ENCODE measurements at regions not wholly inside any gene's neighbourhood (a gene's known extent, or its start where the extent isn't known, plus 50 kb on each side); places are given as distances from the start of the nearest gene placed in this dataset.

- H3K27me3 Mint-ChIP-seq: no peaks in the 10 kb centered on the region
- intact Hi-C loops (cut with DNase I, micrococcal nuclease): loop anchor here in 1 of 2 experiments (10.0 kb wide), 1 partner anchor 565 kb away; no protein-coding TSS in a partner anchor
- DNase-seq: no peak
- H3K27ac Mint-ChIP-seq: no peak overlapping the region
- ChIA-PET CTCF (interaction anchor here (1.4 kb wide), 1 partner anchor 776 kb away, joined by 4 read pairs; no protein-coding TSS in a partner anchor), POLR2A (no interaction called here)
- H3K9me3 ChIP-seq (ENCODE audit: control insufficient read depth in 1 of 2, insufficient read depth in 1 of 2, low read length in 2 of 2): no peaks in the 10 kb centered on the region
- H3K27ac ChIP-seq (ENCODE audit: low read depth in 1 of 2, low read length in 2 of 2): no peak overlapping the region
- H3K4me3 ChIP-seq (ENCODE audit: low read length): no peak overlapping the region
- no peak overlapping the region for H3K4me3 Mint-ChIP-seq
- H3K4me1 Mint-ChIP-seq (ENCODE audit: low read depth): peaks cover 60% of the 10 kb centered on the region
- TF ChIP-seq CTCF (IDR thresholded peaks at IDR 0.05): no peak
- H3K4me1 ChIP-seq (ENCODE audit: insufficient read depth, low read length): peaks cover 36% of the 10 kb centered on the region
- ATAC-seq (ENCODE audit: poor library complexity): no peak
- no peaks in the 10 kb centered on the region for H3K9me3 Mint-ChIP-seq
- no peaks in the 10 kb centered on the region for H3K36me3 Mint-ChIP-seq (ENCODE audit: low read depth)
- H3K36me3 ChIP-seq (ENCODE audit: insufficient read depth, low read length): no peaks in the 10 kb centered on the region
- no peaks in the 10 kb centered on the region for H3K27me3 ChIP-seq (ENCODE audit: control insufficient read depth in 1 of 2, insufficient read depth in 2 of 2, low read length in 2 of 2)
Measured at GRCh38 chr7:142439739-142440138, 181.9 kb upstream of the PRSS58 start.

DNA sequence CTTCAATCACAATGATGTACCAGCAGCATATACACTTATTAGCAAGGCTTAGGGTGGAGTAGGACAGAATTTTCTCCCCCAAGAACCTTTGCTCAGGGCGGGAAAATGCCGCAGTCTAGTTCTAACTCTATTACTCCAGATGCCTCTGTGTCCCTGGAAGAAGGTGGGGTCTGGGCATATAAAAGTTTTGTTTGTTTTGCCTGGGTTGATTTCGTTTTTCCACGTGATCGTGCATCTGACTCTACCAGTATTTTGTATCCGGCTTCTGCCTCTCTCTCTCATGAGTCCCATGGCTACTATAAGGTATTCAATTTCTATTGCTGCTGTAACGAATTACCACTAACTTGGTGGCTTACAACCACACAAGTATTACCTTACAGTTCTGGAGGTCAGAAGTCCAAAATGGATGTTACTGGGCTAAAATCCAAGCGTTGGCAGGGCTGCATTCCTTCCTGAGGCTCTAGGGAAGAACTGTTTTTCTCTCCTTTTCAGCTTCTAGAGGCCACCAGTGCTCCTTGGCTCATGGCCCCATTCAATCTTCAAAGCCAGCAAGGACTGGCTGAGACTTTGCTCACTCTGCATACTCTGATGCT is 181.2 kb upstream of the PRSS58 start:
- no peak for DNase-seq
- Mint-ChIP-seq H3K27me3 (no peaks in the 10 kb centered on the region), H3K4me3 (no peak overlapping the region), H3K36me3 (ENCODE audit: low read depth) (no peaks in the 10 kb centered on the region), H3K27ac (no peak overlapping the region), H3K9me3 (no peaks in the 10 kb centered on the region), H3K4me1 (ENCODE audit: low read depth) (peaks cover 67% of the 10 kb centered on the region)
- Histone ChIP-seq H3K27me3 (ENCODE audit: control insufficient read depth in 1 of 2, insufficient read depth in 2 of 2, low read length in 2 of 2) (no peaks in the 10 kb centered on the region), H3K4me1 (ENCODE audit: insufficient read depth, low read length) (peaks cover 43% of the 10 kb centered on the region), H3K27ac (ENCODE audit: low read depth in 1 of 2, low read length in 2 of 2) (no peak overlapping the region), H3K36me3 (ENCODE audit: insufficient read depth, low read length) (no peaks in the 10 kb centered on the region), H3K4me3 (ENCODE audit: low read length) (no peak overlapping the region), H3K9me3 (ENCODE audit: control insufficient read depth in 1 of 2, insufficient read depth in 1 of 2, low read length in 2 of 2) (no peaks in the 10 kb centered on the region)
- no peak for TF ChIP-seq CTCF (IDR thresholded peaks at IDR 0.05)
- intact Hi-C loops (cut with DNase I, micrococcal nuclease): no loop called here
- ChIA-PET CTCF (interaction anchor here (1.4 kb wide), 1 partner anchor 776 kb away, joined by 4 read pairs; no protein-coding TSS in a partner anchor), POLR2A (no interaction called here)
- ATAC-seq (ENCODE audit: poor library complexity): no peak

DNA sequence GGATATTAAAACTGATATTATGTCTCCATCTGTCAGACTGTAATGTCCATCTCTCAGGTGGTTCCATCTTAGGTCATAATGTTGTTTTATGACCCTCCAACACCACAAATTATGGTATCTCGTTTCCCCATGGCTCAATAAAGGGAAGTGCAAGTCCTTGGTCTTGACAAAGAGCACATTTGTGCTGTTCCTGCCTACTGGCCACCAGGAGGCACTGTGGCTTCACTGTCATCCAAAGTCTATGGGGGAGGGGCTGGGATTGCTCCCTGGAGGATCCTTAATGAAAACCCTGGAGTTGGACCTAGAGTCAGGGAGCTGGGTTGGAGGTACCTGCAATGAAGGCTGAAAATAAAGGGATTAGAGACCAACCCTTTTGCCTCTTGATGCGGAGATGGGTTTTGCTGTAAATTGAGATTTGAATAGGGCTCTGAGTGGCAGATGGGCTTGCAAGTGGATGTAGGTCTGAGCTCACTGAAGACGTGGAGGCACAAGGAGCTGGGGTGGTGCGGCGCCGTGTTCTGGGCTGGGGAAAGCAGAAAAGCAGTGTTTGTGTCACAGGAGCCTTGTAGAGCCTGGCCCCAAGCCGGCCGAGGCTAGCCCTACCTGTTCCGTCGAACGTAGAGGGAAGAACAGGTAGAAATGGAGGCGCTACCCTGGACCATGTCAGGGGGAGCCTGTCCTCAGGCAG is 180.5 kb upstream of the PRSS58 start:
- no peaks in the 10 kb centered on the region for H3K27me3 Mint-ChIP-seq
- intact Hi-C loops (cut with DNase I, micrococcal nuclease): no loop called here
- ChIA-PET CTCF (no interaction called here), POLR2A (no interaction called here)
- TF ChIP-seq CTCF (IDR thresholded peaks at IDR 0.05): peak; percentile 62
- H3K4me3 Mint-ChIP-seq: no peak overlapping the region
- no peak overlapping the region for H3K27ac Mint-ChIP-seq
- peak; percentile 39 for ATAC-seq (ENCODE audit: poor library complexity)
- Histone ChIP-seq H3K4me1 (ENCODE audit: insufficient read depth, low read length) (peaks cover 44% of the 10 kb centered on the region), H3K27ac (ENCODE audit: low read depth in 1 of 2, low read length in 2 of 2) (no peak overlapping the region), H3K9me3 (ENCODE audit: control insufficient read depth in 1 of 2, insufficient read depth in 1 of 2, low read length in 2 of 2) (no peaks in the 10 kb centered on the region), H3K4me3 (ENCODE audit: low read length) (no peak overlapping the region), H3K36me3 (ENCODE audit: insufficient read depth, low read length) (no peaks in the 10 kb centered on the region), H3K27me3 (ENCODE audit: control insufficient read depth in 1 of 2, insufficient read depth in 2 of 2, low read length in 2 of 2) (no peaks in the 10 kb centered on the region)
- H3K36me3 Mint-ChIP-seq (ENCODE audit: low read depth): no peaks in the 10 kb centered on the region
- no peaks in the 10 kb centered on the region for H3K9me3 Mint-ChIP-seq
- peak in 5 of 14 experiments; percentile 19 to 71 (median 47) for DNase-seq
- peaks cover 64% of the 10 kb centered on the region for H3K4me1 Mint-ChIP-seq (ENCODE audit: low read depth)
